Nephron progenitor cell (in vitro differentiated cells): ENCODE measurements at regions not wholly inside any gene's neighbourhood (a gene's known extent, or its start where the extent isn't known, plus 50 kb on each side); places are given as distances from the start of the nearest gene placed in this dataset.

Experiments used
- DNase-seq: peaks from one replicate; pipeline ENCODE4 v3.0.0; 2021
- H3K27ac Mint-ChIP-seq: 2 replicates; pipeline ENCODE4 v1.8.0; 2021; ENCODE audit warnings: mild to moderate bottlenecking, moderate library complexity, mixed read lengths
- H3K27me3 Mint-ChIP-seq: 2 replicates; pipeline ENCODE4 v1.8.0; 2021; ENCODE audit warnings: mild to moderate bottlenecking, low read depth, mixed read lengths; ENCODE audit not compliant: poor library complexity
- H3K36me3 Mint-ChIP-seq: 2 replicates; pipeline ENCODE4 v1.8.0; 2021; ENCODE audit warnings: low read depth, mixed read lengths
- H3K4me1 Mint-ChIP-seq: 2 replicates; pipeline ENCODE4 v1.8.0; 2021; ENCODE audit warnings: mixed read lengths
- H3K4me3 Mint-ChIP-seq: 2 replicates; pipeline ENCODE4 v1.8.0; 2021; ENCODE audit warnings: mild to moderate bottlenecking, moderate library complexity, mixed read lengths
- H3K9me3 Mint-ChIP-seq: 2 replicates; pipeline ENCODE4 v1.8.0; 2021; ENCODE audit warnings: mild to moderate bottlenecking, moderate library complexity, mixed read lengths
- CTCF ChIP-seq: fragments of 200-600 bp; sonication (generic); IDR thresholded peaks from 2 replicates; pipeline ENCODE4 v1.5.0; 2021; ENCODE audit warnings: antibody characterized with exemption

GRCh38 chr5:7043797-7044196 lies 330.6 kb downstream of the TENT4A start:
- DNase-seq: no peak
- TF ChIP-seq CTCF: no peak
- no peaks in the 10 kb centered on the region for H3K36me3 Mint-ChIP-seq
- no peak overlapping the region for H3K27ac Mint-ChIP-seq
- H3K27me3 Mint-ChIP-seq: peaks cover 16% of the 10 kb centered on the region
- H3K4me3 Mint-ChIP-seq: no peak overlapping the region
- peaks cover 23% of the 10 kb centered on the region for H3K4me1 Mint-ChIP-seq
- peaks cover 4% of the 10 kb centered on the region for H3K9me3 Mint-ChIP-seq

GRCh38 chr5:7047511-7048261 lies 334.5 kb downstream of the TENT4A start:
- TF ChIP-seq CTCF: no peak
- Mint-ChIP-seq H3K4me1 (peaks cover 33% of the 10 kb centered on the region), H3K27me3 (peaks cover 3% of the 10 kb centered on the region), H3K27ac (peak overlapping the region; percentile 48), H3K9me3 (peaks cover 4% of the 10 kb centered on the region), H3K36me3 (no peaks in the 10 kb centered on the region), H3K4me3 (no peak overlapping the region)
- DNase-seq: no peak

GRCh38 chr5:7050986-7051385 lies 337.8 kb downstream of the TENT4A start:
- no peak for DNase-seq
- H3K27ac Mint-ChIP-seq: no peak overlapping the region
- no peak for TF ChIP-seq CTCF
- peaks cover 13% of the 10 kb centered on the region for H3K9me3 Mint-ChIP-seq
- H3K36me3 Mint-ChIP-seq: peaks cover 7% of the 10 kb centered on the region
- peaks cover 31% of the 10 kb centered on the region for H3K4me1 Mint-ChIP-seq
- no peak overlapping the region for H3K4me3 Mint-ChIP-seq
- peaks cover 3% of the 10 kb centered on the region for H3K27me3 Mint-ChIP-seq

- Mint-ChIP-seq H3K9me3 (peaks cover 14% of the 10 kb centered on the region), H3K4me3 (no peak overlapping the region), H3K36me3 (peaks cover 7% of the 10 kb centered on the region), H3K27me3 (peaks cover 3% of the 10 kb centered on the region), H3K27ac (no peak overlapping the region), H3K4me1 (peaks cover 14% of the 10 kb centered on the region)
- TF ChIP-seq CTCF: no peak
- no peak for DNase-seq
These were observed 339.9 kb downstream of the TENT4A start for GRCh38 chr5:7053125-7053524.

GRCh38 chr5:7053528-7054209 lies 340.4 kb downstream of the TENT4A start:
- Mint-ChIP-seq H3K27ac (no peak overlapping the region), H3K27me3 (peaks cover 3% of the 10 kb centered on the region), H3K4me1 (peaks cover 10% of the 10 kb centered on the region), H3K4me3 (no peak overlapping the region), H3K36me3 (peaks cover 7% of the 10 kb centered on the region), H3K9me3 (peaks cover 14% of the 10 kb centered on the region)
- no peak for DNase-seq
- no peak for TF ChIP-seq CTCF
